CD4-positive, alpha-beta T cell (primary cell): ENCODE measurements at regions not wholly inside any gene's neighbourhood (a gene's known extent, or its start where the extent isn't known, plus 50 kb on each side); places are given as distances from the start of the nearest gene placed in this dataset.

Experiments used
- ATAC-seq: fragments of 200-7000 bp; cut with Tn5 transposase; one replicate; pipeline ENCODE4 v1.10.0; 2022; ENCODE audit warnings: mild to moderate bottlenecking; ENCODE audit not compliant: poor library complexity
- CTCF ChIA-PET: fragments of 350-600 bp; sonication (Branson Sonifier 250); formaldehyde crosslinking; loops from one replicate; lab custom pipeline; 2021; ENCODE audit warnings: antibody characterized with exemption, inconsistent platforms; lab: Charles Lee
- POLR2A ChIA-PET: fragments of 350-600 bp; sonication (Branson Sonifier 250); formaldehyde crosslinking; loops from one replicate; lab custom pipeline; 2021; ENCODE audit warnings: antibody characterized with exemption, inconsistent platforms; lab: Charles Lee
- DNase-seq, 14 experiments: peaks; one replicate each; pipeline ENCODE4 v3.0.0-alpha.2; 2013 to 2020; ENCODE audit warnings: mixed read lengths in 2 of 14
- H3K27ac ChIP-seq, 2 donors: one replicate each; pipeline versions ENCODE4 v1.5.1 to v1.7.0; 2013; ENCODE audit warnings: low read length in 2 of 2, low read depth in 1 of 2, mild to moderate bottlenecking in 1 of 2
- H3K27me3 ChIP-seq, 2 experiments: 1 replicate in 1 of 2; 2 replicates in 1 of 2; pipeline versions ENCODE4 v1.6.1 to v1.7.0; 2013; ENCODE audit warnings: low read length in 2 of 2, control low read depth in 1 of 2, mild to moderate bottlenecking in 1 of 2, moderate library complexity in 1 of 2; ENCODE audit not compliant: insufficient read depth in 2 of 2, control insufficient read depth in 1 of 2
- H3K36me3 ChIP-seq: one replicate; pipeline ENCODE4 v1.6.1; 2013; ENCODE audit warnings: low read length, control low read depth; ENCODE audit not compliant: insufficient read depth
- H3K4me1 ChIP-seq: one replicate; pipeline ENCODE4 v1.6.1; 2013; ENCODE audit warnings: low read length, control low read depth; ENCODE audit not compliant: insufficient read depth
- H3K4me3 ChIP-seq: one replicate; pipeline ENCODE4 v1.5.1; 2013; ENCODE audit warnings: mild to moderate bottlenecking, low read length, moderate library complexity
- H3K9me3 ChIP-seq, 2 experiments: 1 replicate in 1 of 2; 2 replicates in 1 of 2; pipeline versions ENCODE4 v1.6.1 to v1.7.0; 2013; ENCODE audit warnings: low read length in 2 of 2, mild to moderate bottlenecking in 2 of 2, control low read depth in 1 of 2, moderate library complexity in 1 of 2; ENCODE audit not compliant: control insufficient read depth in 1 of 2, insufficient read depth in 1 of 2
- H3K27ac Mint-ChIP-seq: one replicate; pipeline ENCODE4 v1.8.0; 2020; ENCODE audit warnings: mixed read lengths
- H3K27me3 Mint-ChIP-seq: one replicate; pipeline ENCODE4 v1.8.0; 2021; ENCODE audit warnings: mixed read lengths
- H3K36me3 Mint-ChIP-seq: one replicate; pipeline ENCODE4 v1.8.0; 2021; ENCODE audit warnings: low read depth, mixed read lengths
- H3K4me1 Mint-ChIP-seq: one replicate; pipeline ENCODE4 v1.8.0; 2021; ENCODE audit warnings: low read depth, mixed read lengths
- H3K4me3 Mint-ChIP-seq: one replicate; pipeline ENCODE4 v1.8.0; 2020; ENCODE audit warnings: mild to moderate bottlenecking, mixed read lengths
- H3K9me3 Mint-ChIP-seq: one replicate; pipeline ENCODE4 v1.8.0; 2020; ENCODE audit warnings: mixed read lengths
- CTCF ChIP-seq: fragments of 200-600 bp; IDR thresholded peaks from one replicate; pipeline ENCODE4 v1.8.0; 2022; ENCODE audit warnings: antibody characterized with exemption, mild to moderate bottlenecking
- intact Hi-C, 2 experiments: fragments of 100-400 bp; cut with DNase I in 1 of 2; cut with micrococcal nuclease in 1 of 2; formaldehyde crosslinking; loops; one replicate each; pipeline versions ENCODE4 v1.15.1 to v1.9.0; 2023 to 2025; cut with DNase I, micrococcal nuclease

GRCh38 chr4:71141125-71141524 is 147.7 kb downstream of the DCK start:
- H3K27ac Mint-ChIP-seq, result no peak overlapping the region

GRCh38 chr4:71147261-71147660 is 153.8 kb downstream of the DCK start:
- Histone ChIP-seq H3K4me3 (no peak overlapping the region), H3K27ac (no peak overlapping the region), H3K4me1 (no peaks in the 10 kb centered on the region), H3K9me3 (no peaks in the 10 kb centered on the region), H3K36me3 (no peaks in the 10 kb centered on the region), H3K27me3 (no peaks in the 10 kb centered on the region)
- Mint-ChIP-seq H3K4me1 (no peaks in the 10 kb centered on the region), H3K36me3 (no peaks in the 10 kb centered on the region), H3K9me3 (no peaks in the 10 kb centered on the region), H3K27ac (no peak overlapping the region), H3K4me3 (no peak overlapping the region), H3K27me3 (no peaks in the 10 kb centered on the region)
- POLR2A ChIA-PET, result no interaction called here
- DNase-seq (no peak), ATAC-seq (no peak)
- CTCF ChIA-PET, result no interaction called here
- intact Hi-C loops, result no loop called here
- TF ChIP-seq CTCF, result no peak

More at GRCh38 chr4:71141125-71141524, 147.7 kb downstream of the DCK start:
- intact Hi-C loops, result no loop called here
- no peak for TF ChIP-seq CTCF
- H3K4me3 Mint-ChIP-seq, result no peak overlapping the region
- Histone ChIP-seq H3K4me1 (no peaks in the 10 kb centered on the region), H3K27me3 (no peaks in the 10 kb centered on the region), H3K27ac (no peak overlapping the region), H3K4me3 (no peak overlapping the region), H3K9me3 (no peaks in the 10 kb centered on the region), H3K36me3 (no peaks in the 10 kb centered on the region)
- CTCF ChIA-PET, result no interaction called here
- POLR2A ChIA-PET, result interaction anchor here (1.2 kb wide), 1 partner anchor 146 kb away, joined by 3 read pairs; no protein-coding TSS in a partner anchor
- DNase-seq, result peak in 1 of 14 experiments; percentile 12
- H3K36me3 Mint-ChIP-seq, result no peaks in the 10 kb centered on the region
- no peaks in the 10 kb centered on the region for H3K27me3 Mint-ChIP-seq
- ATAC-seq, result no peak
- no peaks in the 10 kb centered on the region for H3K9me3 Mint-ChIP-seq
- H3K4me1 Mint-ChIP-seq, result no peaks in the 10 kb centered on the region

- H3K27me3 Mint-ChIP-seq, result peaks cover under 1% of the 10 kb centered on the region
- Histone ChIP-seq H3K36me3 (no peaks in the 10 kb centered on the region), H3K9me3 (no peaks in the 10 kb centered on the region), H3K4me3 (no peak overlapping the region), H3K4me1 (no peaks in the 10 kb centered on the region), H3K27ac (no peak overlapping the region), H3K27me3 (no peaks in the 10 kb centered on the region)
- no peaks in the 10 kb centered on the region for H3K36me3 Mint-ChIP-seq
- ATAC-seq (no peak), DNase-seq (no peak)
- intact Hi-C loops, result no loop called here
- no peaks in the 10 kb centered on the region for H3K9me3 Mint-ChIP-seq
- CTCF ChIA-PET, result no interaction called here
- H3K27ac Mint-ChIP-seq, result no peak overlapping the region
- no peak for TF ChIP-seq CTCF
- H3K4me3 Mint-ChIP-seq, result no peak overlapping the region
- POLR2A ChIA-PET, result no interaction called here
- no peaks in the 10 kb centered on the region for H3K4me1 Mint-ChIP-seq
Observed at GRCh38 chr4:71148545-71148944, 155.1 kb downstream of the DCK start.
